ENCODE measurements at regions not wholly inside any gene's neighbourhood (a gene's known extent, or its start where the extent isn't known, plus 50 kb on each side); places are given as distances from the start of the nearest gene placed in this dataset.

- Histone ChIP-seq H3K36me3 (ENCODE audit: control insufficient read depth, insufficient read depth, low read length) (no peaks in the 10 kb centered on the region), H2AFZ (ENCODE audit: low read depth, low read length) (no peak overlapping the region), H4K20me1 (replicated peaks; ENCODE audit: control insufficient read depth, insufficient read depth, low read length) (no peaks in the 10 kb centered on the region), H3K27me3 (ENCODE audit: control insufficient read depth in 2 of 2, insufficient read depth in 2 of 2, low read length in 2 of 2) (no peaks in the 10 kb centered on the region), H3K4me1 (replicated peaks in 1 of 2; ENCODE audit: control insufficient read depth in 2 of 2, insufficient read depth in 2 of 2, low read length in 2 of 2) (no peaks in the 10 kb centered on the region), H3K9ac (ENCODE audit: insufficient read depth in 1 of 2, low read depth in 2 of 2, low read length in 2 of 2) (no peak overlapping the region), H3K27ac (ENCODE audit: extremely low read depth, low read depth, low read length) (no peak overlapping the region), H3K79me2 (ENCODE audit: control insufficient read depth, insufficient read depth, low read length) (no peaks in the 10 kb centered on the region), H3K4me2 (ENCODE audit: insufficient read depth, low read length) (no peak overlapping the region), H3K9me1 (ENCODE audit: control insufficient read depth, insufficient read depth, low read length) (no peaks in the 10 kb centered on the region), H3K4me3 (no peak overlapping the region), H3K9me3 (replicated peaks; ENCODE audit: control insufficient read depth, insufficient read depth, low read depth, low read length) (no peaks in the 10 kb centered on the region)
- BruUV-seq (replicated peaks) = no TSS peak
- ChIA-PET POLR2A (no interaction called here), CTCF (ENCODE audit: low intra/inter-chr PET ratio) (no interaction called here)
- no peak for ATAC-seq
- WGBS (ENCODE audit: insufficient coverage, low coverage, missing lambda C conversion rate) = 4% methylated on average over 5 of the region's 5 CpGs
- DNase-seq (ENCODE audit: extremely low read depth in 1 of 4, low spot score in 3 of 4) = no peak
- in situ Hi-C loops (cut with MboI) (no loop called here), intact Hi-C loops (cut with micrococcal nuclease) (no loop called here)
- no peak for FAIRE-seq
- TF ChIP-seq ZNF316 (IDR thresholded peaks at IDR 0.05) (peak; percentile 61; the same call in 1 of the 2 replicates), SREBF1 (IDR thresholded peaks at IDR 0.05; ENCODE audit: borderline replicate concordance, low read depth, low read length) (no peak), ZC3H8 (IDR thresholded peaks at IDR 0.05) (no peak), MITF (IDR thresholded peaks at IDR 0.05) (no peak), ZBTB9 (CRISPR knock-in tag; IDR thresholded peaks at IDR 0.05) (no peak), NR3C1 (CRISPR knock-in tag; IDR thresholded peaks at IDR 0.05) (no peak), SP2 (IDR thresholded peaks at IDR 0.05; ENCODE audit: extremely low read depth, low read depth, low read length, poor library complexity, severe bottlenecking) (no peak), CHD1 (IDR thresholded peaks at IDR 0.05; ENCODE audit: low read length) (no peak), ELK3 (CRISPR knock-in tag; IDR thresholded peaks at IDR 0.05) (no peak), BRD9 (IDR thresholded peaks at IDR 0.05; ENCODE audit: low read depth, partially characterized antibody) (no peak), CREB5 (CRISPR knock-in tag; IDR thresholded peaks at IDR 0.05) (no peak), ZNF253 (CRISPR knock-in tag; conservative IDR thresholded peaks at IDR 0.05) (no peak), ZFP36 (IDR thresholded peaks at IDR 0.05; ENCODE audit: low read depth, low read length, partially characterized antibody) (no peak), MED1 (CRISPR knock-in tag; IDR thresholded peaks at IDR 0.05; ENCODE audit: borderline replicate concordance) (no peak)
Measured at GRCh38 chr2:166812166-166812891, 76.0 kb upstream of the XIRP2 start.

Data from K562 (cell line).